ENCODE measurements at regions not wholly inside any gene's neighbourhood (a gene's known extent, or its start where the extent isn't known, plus 50 kb on each side); places are given as distances from the start of the nearest gene placed in this dataset.

DNA sequence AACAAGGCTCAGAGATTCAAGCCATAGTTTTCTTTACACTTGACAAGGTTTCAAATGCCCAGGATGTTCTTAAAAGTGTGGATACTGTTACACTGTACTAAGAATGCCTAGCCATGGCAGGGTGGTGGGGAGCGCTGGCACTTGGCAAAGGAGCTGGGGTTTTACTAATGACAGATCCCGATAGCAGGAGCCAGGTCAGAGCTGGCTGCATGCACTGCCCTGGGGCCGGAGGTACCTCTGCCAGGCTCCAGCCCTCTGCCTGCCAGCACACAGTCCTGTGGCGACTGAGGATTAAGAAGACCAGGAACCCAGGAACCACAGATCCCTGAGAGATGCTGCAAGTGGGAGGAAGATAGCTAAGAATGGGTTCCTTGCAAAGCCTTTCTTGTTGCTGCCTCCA, 260.3 kb downstream of the ALDH8A1 start:
- H3K9me3 ChIP-seq (replicated peaks; ENCODE audit: control insufficient read depth, insufficient read depth, low read length): no peaks in the 10 kb centered on the region
- no peak overlapping the region for H2AFZ ChIP-seq (ENCODE audit: low read depth, low read length)
- H3K9me1 ChIP-seq (replicated peaks; ENCODE audit: control insufficient read depth, extremely low read depth, insufficient read depth, low read length): no peaks in the 10 kb centered on the region
- H3K9ac ChIP-seq (replicated peaks; ENCODE audit: extremely low read depth, insufficient read depth, low read length): no peak overlapping the region
- no peak for DNase-seq (ENCODE audit: low read depth, low spot score)
- no peaks in the 10 kb centered on the region for H3K27me3 ChIP-seq (ENCODE audit: control insufficient read depth in 2 of 2, insufficient read depth in 2 of 2, low read length in 2 of 2)
- dilution Hi-C loops (cut with MboI; ENCODE audit: extremely low pct_ligation_motif_present, low sequenced_read_pairs): no loop called here
- ChIA-PET CTCF (no interaction called here), POLR2A (no interaction called here)
- H3K4me2 ChIP-seq (ENCODE audit: insufficient read depth, low read length): no peak overlapping the region
- FAIRE-seq: no peak
- no peaks in the 10 kb centered on the region for H3K4me1 ChIP-seq (ENCODE audit: control insufficient read depth, extremely low read depth, insufficient read depth, low read length)
- no peaks in the 10 kb centered on the region for H3K36me3 ChIP-seq (ENCODE audit: control insufficient read depth in 2 of 2, extremely low read depth in 1 of 2, insufficient read depth in 2 of 2, low read length in 2 of 2)
- TF ChIP-seq FOS (IDR thresholded peaks at IDR 0.05; ENCODE audit: borderline replicate concordance, insufficient read depth, low read length): no peak
- no peak overlapping the region for H3K4me3 ChIP-seq (replicated peaks in 1 of 3; ENCODE audit: insufficient read depth in 1 of 3, low read depth in 1 of 3, low read length in 3 of 3)
- intact Hi-C loops (cut with micrococcal nuclease): no loop called here
- BruUV-seq (replicated peaks): no TSS peak
- H4K20me1 ChIP-seq (replicated peaks; ENCODE audit: control insufficient read depth, extremely low read depth, insufficient read depth, low read length): no peaks in the 10 kb centered on the region
- no peak overlapping the region for H3K27ac ChIP-seq (ENCODE audit: insufficient read depth, low read depth, low read length)
- no peaks in the 10 kb centered on the region for H3K79me2 ChIP-seq (ENCODE audit: control insufficient read depth, insufficient read depth, low read length)

DNA sequence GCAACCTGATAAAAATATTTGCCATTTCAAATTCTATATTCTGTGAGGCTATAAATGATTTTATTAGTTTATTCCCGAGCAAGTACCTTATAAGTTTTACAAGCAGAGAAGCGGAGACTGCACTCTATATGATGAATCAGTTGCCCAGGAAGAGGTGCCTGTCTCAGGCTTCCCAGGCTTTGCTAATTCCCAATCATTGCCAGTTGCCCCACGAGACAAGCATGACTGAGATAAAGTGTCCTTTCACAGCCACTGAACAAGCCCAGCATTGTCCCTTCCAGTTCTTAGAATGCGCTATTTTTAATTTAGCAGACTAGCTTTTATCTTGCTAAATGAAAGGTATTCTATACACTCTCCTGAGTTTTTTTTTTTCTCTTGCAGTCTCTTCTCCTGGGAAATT, 260.7 kb downstream of the ALDH8A1 start:
- BruUV-seq (replicated peaks): no TSS peak
- intact Hi-C loops (cut with micrococcal nuclease) (no loop called here), dilution Hi-C loops (cut with MboI; ENCODE audit: extremely low pct_ligation_motif_present, low sequenced_read_pairs) (no loop called here)
- Histone ChIP-seq H3K9me3 (replicated peaks; ENCODE audit: control insufficient read depth, insufficient read depth, low read length) (no peaks in the 10 kb centered on the region), H3K4me3 (replicated peaks in 1 of 3; ENCODE audit: insufficient read depth in 1 of 3, low read depth in 1 of 3, low read length in 3 of 3) (no peak overlapping the region), H3K4me2 (ENCODE audit: insufficient read depth, low read length) (no peak overlapping the region), H4K20me1 (replicated peaks; ENCODE audit: control insufficient read depth, extremely low read depth, insufficient read depth, low read length) (no peaks in the 10 kb centered on the region), H3K9ac (replicated peaks; ENCODE audit: extremely low read depth, insufficient read depth, low read length) (no peak overlapping the region), H3K79me2 (ENCODE audit: control insufficient read depth, insufficient read depth, low read length) (no peaks in the 10 kb centered on the region), H3K27me3 (ENCODE audit: control insufficient read depth in 2 of 2, insufficient read depth in 2 of 2, low read length in 2 of 2) (no peaks in the 10 kb centered on the region), H3K27ac (ENCODE audit: insufficient read depth, low read depth, low read length) (no peak overlapping the region), H2AFZ (ENCODE audit: low read depth, low read length) (no peak overlapping the region), H3K9me1 (replicated peaks; ENCODE audit: control insufficient read depth, extremely low read depth, insufficient read depth, low read length) (no peaks in the 10 kb centered on the region), H3K36me3 (ENCODE audit: control insufficient read depth in 2 of 2, extremely low read depth in 1 of 2, insufficient read depth in 2 of 2, low read length in 2 of 2) (no peaks in the 10 kb centered on the region), H3K4me1 (ENCODE audit: control insufficient read depth, extremely low read depth, insufficient read depth, low read length) (no peaks in the 10 kb centered on the region)
- TF ChIP-seq, protein P1, sequence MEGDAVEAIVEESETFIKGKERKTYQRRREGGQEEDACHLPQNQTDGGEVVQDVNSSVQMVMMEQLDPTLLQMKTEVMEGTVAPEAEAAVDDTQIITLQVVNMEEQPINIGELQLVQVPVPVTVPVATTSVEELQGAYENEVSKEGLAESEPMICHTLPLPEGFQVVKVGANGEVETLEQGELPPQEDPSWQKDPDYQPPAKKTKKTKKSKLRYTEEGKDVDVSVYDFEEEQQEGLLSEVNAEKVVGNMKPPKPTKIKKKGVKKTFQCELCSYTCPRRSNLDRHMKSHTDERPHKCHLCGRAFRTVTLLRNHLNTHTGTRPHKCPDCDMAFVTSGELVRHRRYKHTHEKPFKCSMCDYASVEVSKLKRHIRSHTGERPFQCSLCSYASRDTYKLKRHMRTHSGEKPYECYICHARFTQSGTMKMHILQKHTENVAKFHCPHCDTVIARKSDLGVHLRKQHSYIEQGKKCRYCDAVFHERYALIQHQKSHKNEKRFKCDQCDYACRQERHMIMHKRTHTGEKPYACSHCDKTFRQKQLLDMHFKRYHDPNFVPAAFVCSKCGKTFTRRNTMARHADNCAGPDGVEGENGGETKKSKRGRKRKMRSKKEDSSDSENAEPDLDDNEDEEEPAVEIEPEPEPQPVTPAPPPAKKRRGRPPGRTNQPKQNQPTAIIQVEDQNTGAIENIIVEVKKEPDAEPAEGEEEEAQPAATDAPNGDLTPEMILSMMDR (IDR thresholded peaks at IDR 0.05; ENCODE audit: extremely low read depth in 1 of 2, insufficient read depth in 1 of 2, low read depth in 1 of 2, low read length in 2 of 2): no peak
- TF ChIP-seq MYC (IDR thresholded peaks at IDR 0.05; ENCODE audit: low read depth, low read length) (no peak), FOS (IDR thresholded peaks at IDR 0.05; ENCODE audit: borderline replicate concordance, insufficient read depth, low read length) (no peak), POLR2A (IDR thresholded peaks at IDR 0.05; ENCODE audit: low read depth, low read length) (no peak), JUN (IDR thresholded peaks at IDR 0.05; ENCODE audit: borderline replicate concordance, insufficient read depth, insufficient read length, low read depth) (no peak), POLR2AphosphoS5 (IDR thresholded peaks at IDR 0.05; ENCODE audit: insufficient read depth, low read depth, low read length) (no peak), EZH2 (IDR thresholded peaks at IDR 0.05; ENCODE audit: borderline replicate concordance, low read depth, low read length, severe bottlenecking) (no peak), GATA2 (IDR thresholded peaks at IDR 0.05; ENCODE audit: insufficient read depth, insufficient read length, low read depth, low read length) (no peak)
- TF ChIP-seq, protein P2, sequence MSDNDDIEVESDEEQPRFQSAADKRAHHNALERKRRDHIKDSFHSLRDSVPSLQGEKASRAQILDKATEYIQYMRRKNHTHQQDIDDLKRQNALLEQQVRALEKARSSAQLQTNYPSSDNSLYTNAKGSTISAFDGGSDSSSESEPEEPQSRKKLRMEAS (IDR thresholded peaks at IDR 0.05; ENCODE audit: insufficient read depth, insufficient read length): no peak
- FAIRE-seq (no peak), DNase-seq (ENCODE audit: low read depth, low spot score) (no peak)
- POLR2A ChIA-PET: no interaction called here
- CTCF ChIA-PET: no interaction called here

Measured in endothelial cell of umbilical vein (primary cell).